ENCODE measurements at regions not wholly inside any gene's neighbourhood (a gene's known extent, or its start where the extent isn't known, plus 50 kb on each side); places are given as distances from the start of the nearest gene placed in this dataset.
A peak's percentile ranks its signal among the peaks of the same experiment; 100 is the strongest.
"Not testable (repeated sequence)": the region's sequence is repeated elsewhere in the genome, so short reads cannot be mapped to it uniquely, and the experiment has no call there.

DNA sequence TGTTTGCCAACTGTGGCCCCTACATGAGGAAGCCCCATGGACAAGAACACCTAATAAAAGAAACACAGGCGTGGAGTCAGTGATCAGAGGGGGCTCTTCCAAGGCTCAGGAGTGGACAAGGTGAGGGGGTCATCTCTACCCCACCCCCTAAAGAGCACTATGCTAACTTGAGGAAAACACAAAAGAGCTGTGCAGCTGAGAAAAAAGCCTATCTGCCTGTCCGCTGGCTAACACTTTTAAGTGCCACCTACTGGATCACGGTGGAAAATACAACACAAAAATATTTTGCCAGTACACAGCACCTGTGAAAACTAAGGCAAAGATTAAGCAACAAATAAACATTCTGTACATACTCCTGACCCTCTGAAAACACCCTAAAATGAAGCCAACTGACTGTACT, 53.1 kb upstream of the COBL start:
- H3K27me3 ChIP-seq = no peaks in the 10 kb centered on the region
- no peak for DNase-seq
- peaks cover 7% of the 10 kb centered on the region for H3K4me1 ChIP-seq
- peak; percentile 45 for TF ChIP-seq CTCF (IDR thresholded peaks at IDR 0.05; ENCODE audit: low read depth, low read length)
- H3K4me3 ChIP-seq (ENCODE audit: low read depth, low read length) = no peak overlapping the region
- no peaks in the 10 kb centered on the region for H3K9me3 ChIP-seq
- H3K36me3 ChIP-seq = no peaks in the 10 kb centered on the region

DNA sequence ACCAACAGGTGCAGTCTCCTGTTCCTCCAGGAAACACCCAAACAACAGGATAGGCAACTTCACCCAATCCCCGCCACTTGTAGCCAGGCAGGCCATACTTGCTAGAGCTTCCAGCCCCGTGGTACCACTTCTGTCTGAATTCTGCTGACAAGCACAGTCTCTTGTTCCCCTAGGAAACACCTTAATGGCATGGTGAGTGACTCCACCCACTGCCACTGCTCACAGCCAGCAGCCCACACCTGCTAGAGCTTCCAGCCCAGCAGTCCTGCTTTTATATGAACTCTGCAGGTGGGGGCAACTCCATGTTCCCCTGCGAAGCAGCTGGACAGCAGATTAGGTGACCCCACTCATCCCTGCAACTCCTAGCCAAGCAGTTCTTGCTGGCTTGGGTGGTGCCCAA, 52.6 kb upstream of the COBL start:
- not testable (repeated sequence) for DNase-seq; H3K9me3 ChIP-seq; H3K27me3 ChIP-seq; H3K36me3 ChIP-seq; H3K4me3 ChIP-seq (ENCODE audit: low read depth, low read length); H3K4me1 ChIP-seq

DNA sequence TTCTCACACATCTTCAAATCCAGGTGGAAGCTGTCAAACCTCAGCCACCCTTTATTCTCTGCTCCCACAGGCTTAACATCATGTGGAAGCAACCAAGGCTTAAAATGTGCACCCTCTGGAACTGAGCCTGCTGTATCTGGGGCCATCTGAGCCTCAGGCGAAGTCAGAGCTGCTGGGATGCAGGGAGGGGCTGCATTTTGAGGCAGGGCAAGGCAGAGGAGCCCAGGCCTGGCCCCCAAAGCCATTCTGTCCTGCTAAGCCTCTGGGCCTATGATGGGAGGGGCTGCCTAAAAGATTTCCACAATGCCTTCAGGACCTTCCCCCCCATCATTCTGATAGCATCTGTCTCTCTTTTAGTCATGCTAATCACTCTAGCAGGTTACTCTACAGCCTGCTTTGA, 51.7 kb upstream of the COBL start:
- Histone ChIP-seq H3K36me3 (no peaks in the 10 kb centered on the region), H3K4me3 (ENCODE audit: low read depth, low read length) (no peak overlapping the region), H3K9me3 (no peaks in the 10 kb centered on the region), H3K27me3 (no peaks in the 10 kb centered on the region), H3K4me1 (peaks cover 7% of the 10 kb centered on the region)
- DNase-seq = no peak
- TF ChIP-seq CTCF (IDR thresholded peaks at IDR 0.05; ENCODE audit: low read depth, low read length) = no peak

GRCh38 chr7:51367614-51367968, 51.0 kb upstream of the COBL start:
- H3K27me3 ChIP-seq = no peaks in the 10 kb centered on the region
- TF ChIP-seq CTCF (IDR thresholded peaks at IDR 0.05; ENCODE audit: low read depth, low read length) = no peak
- H3K4me3 ChIP-seq (ENCODE audit: low read depth, low read length) = no peak overlapping the region
- H3K4me1 ChIP-seq = peaks cover 7% of the 10 kb centered on the region
- no peaks in the 10 kb centered on the region for H3K9me3 ChIP-seq
- no peaks in the 10 kb centered on the region for H3K36me3 ChIP-seq
- DNase-seq = no peak

DNA sequence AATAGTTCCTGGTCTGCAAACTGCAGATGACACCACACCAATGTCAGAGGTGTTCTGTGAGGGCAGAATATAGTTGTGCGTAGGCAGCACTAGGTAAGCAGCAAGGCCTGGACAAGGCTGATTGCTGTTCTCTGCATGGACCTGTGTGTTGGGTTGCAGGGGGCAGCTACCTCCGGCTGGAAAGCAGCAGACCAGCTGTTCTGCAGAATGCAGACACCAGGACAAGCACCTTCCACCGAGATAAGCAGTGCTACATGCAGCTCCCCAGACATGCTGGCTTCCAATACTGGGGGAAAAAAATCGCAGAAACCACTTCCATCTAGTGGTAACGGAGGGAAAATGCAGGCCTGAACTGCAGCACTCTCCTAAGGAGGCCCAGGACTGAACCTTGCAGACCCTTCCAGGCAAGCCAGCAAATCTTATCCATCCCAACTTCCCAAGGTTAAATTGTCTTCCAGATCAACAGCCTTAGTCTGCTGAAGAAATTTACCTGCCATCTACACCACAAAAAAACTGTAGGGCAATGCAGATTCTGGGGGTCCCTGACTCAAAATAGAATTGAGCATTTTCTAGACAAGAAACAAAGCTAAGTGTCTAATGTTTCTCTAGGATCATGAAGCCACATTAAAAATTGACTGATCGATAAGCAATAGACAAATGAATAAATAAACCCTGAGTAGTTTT, 50.5 kb upstream of the COBL start:
- peak; percentile 72 for DNase-seq
- Histone ChIP-seq H3K27me3 (no peaks in the 10 kb centered on the region), H3K4me3 (ENCODE audit: low read depth, low read length) (no peak overlapping the region), H3K9me3 (no peaks in the 10 kb centered on the region; the same call in 1 of the 2 replicates), H3K36me3 (no peaks in the 10 kb centered on the region), H3K4me1 (peaks cover 7% of the 10 kb centered on the region)
- TF ChIP-seq CTCF (IDR thresholded peaks at IDR 0.05; ENCODE audit: low read depth, low read length) = peak; percentile 83

All from BE2C (cell line).